Uterus (tissue), 3 donors: ENCODE measurements at regions not wholly inside any gene's neighbourhood (a gene's known extent, or its start where the extent isn't known, plus 50 kb on each side); places are given as distances from the start of the nearest gene placed in this dataset.

ENCODE experiments used
- DNase-seq, 2 donors: peaks; one replicate each; pipeline ENCODE4 v3.0.0-alpha.2; 2019 to 2020
- H3K27ac ChIP-seq, 2 donors: fragments of 200-600 bp; sonication (generic); 1 replicate in 1 of 2; 2 replicates in 1 of 2; pipeline ENCODE4 v1.5.1; 2016 to 2018
- H3K27me3 ChIP-seq, 2 donors: fragments of 200-600 bp; sonication (generic); one replicate each; pipeline ENCODE4 v1.5.1; 2018 to 2019; ENCODE audit warnings: control low read depth in 1 of 2
- H3K36me3 ChIP-seq, 2 donors: fragments of 200-600 bp; sonication (generic); one replicate each; pipeline ENCODE4 v1.5.1; 2019; ENCODE audit warnings: control low read depth in 1 of 2
- H3K4me1 ChIP-seq, 2 donors: fragments of 200-600 bp; sonication (generic); one replicate each; pipeline ENCODE4 v1.5.1; 2018 to 2019; ENCODE audit warnings: control low read depth in 1 of 2
- H3K4me3 ChIP-seq, 2 donors: fragments of 200-600 bp; sonication (generic); 1 replicate in 1 of 2; 2 replicates in 1 of 2; pipeline ENCODE4 v1.5.1; 2018 to 2019; ENCODE audit warnings: mild to moderate bottlenecking in 1 of 2
- H3K9me3 ChIP-seq, 2 donors: fragments of 200-600 bp; sonication (generic); one replicate each; pipeline ENCODE4 v1.5.1; 2019; ENCODE audit warnings: control low read depth in 1 of 2
- POLR2A ChIP-seq, 2 donors: fragments of 450-650 bp; IDR thresholded peaks; one replicate each; pipeline ENCODE4 v1.6.1; 2016; ENCODE audit warnings: antibody characterized with exemption in 2 of 2, mild to moderate bottlenecking in 1 of 2, moderate library complexity in 1 of 2
- intact Hi-C: fragments of 100-400 bp; cut with DNase I; formaldehyde crosslinking; loops from one replicate; pipeline ENCODE4 v1.15.1; 2023; ENCODE audit warnings: low total_unique reads
- TF ChIP-seq, protein P1 (sequence below), 4 experiments: fragments of 200-600 bp in 2 of 4; fragments of 450-650 bp in 2 of 4; sonication (generic) in 2 of 4; IDR thresholded peaks; one replicate each; pipeline ENCODE4 v1.5.1; 2016 to 2019; ENCODE audit warnings: antibody characterized with exemption in 4 of 4, mild to moderate bottlenecking in 2 of 4, moderate library complexity in 1 of 4
- donor health status: DM: yes; HTN: yes; CAD: no.

DNA sequence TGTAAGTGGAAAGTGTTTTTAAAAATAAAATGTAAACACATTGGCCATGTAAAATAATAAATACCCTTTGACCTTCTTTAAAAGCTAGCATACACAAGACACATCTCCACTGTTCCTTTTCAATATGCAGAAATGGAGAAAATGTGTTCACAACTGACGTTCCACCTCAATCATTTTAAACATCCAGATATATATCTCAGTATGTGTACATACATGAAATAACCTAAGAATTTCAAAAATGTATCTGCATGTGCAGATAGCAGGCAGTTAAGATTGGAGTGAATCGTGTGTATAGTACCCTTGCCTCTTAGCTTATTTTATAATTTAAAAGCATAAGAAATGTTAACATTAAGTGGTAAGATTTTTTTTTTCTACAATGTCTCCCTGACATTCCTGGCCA lies 406.2 kb upstream of the FLRT2 start:
- Histone ChIP-seq H3K27me3 (no peaks in the 10 kb centered on the region), H3K4me1 (no peaks in the 10 kb centered on the region), H3K27ac (no peak overlapping the region), H3K36me3 (no peaks in the 10 kb centered on the region), H3K9me3 (no peaks in the 10 kb centered on the region), H3K4me3 (no peak overlapping the region)
- DNase-seq: no peak
- intact Hi-C loops: no loop called here
- TF ChIP-seq, protein P1, sequence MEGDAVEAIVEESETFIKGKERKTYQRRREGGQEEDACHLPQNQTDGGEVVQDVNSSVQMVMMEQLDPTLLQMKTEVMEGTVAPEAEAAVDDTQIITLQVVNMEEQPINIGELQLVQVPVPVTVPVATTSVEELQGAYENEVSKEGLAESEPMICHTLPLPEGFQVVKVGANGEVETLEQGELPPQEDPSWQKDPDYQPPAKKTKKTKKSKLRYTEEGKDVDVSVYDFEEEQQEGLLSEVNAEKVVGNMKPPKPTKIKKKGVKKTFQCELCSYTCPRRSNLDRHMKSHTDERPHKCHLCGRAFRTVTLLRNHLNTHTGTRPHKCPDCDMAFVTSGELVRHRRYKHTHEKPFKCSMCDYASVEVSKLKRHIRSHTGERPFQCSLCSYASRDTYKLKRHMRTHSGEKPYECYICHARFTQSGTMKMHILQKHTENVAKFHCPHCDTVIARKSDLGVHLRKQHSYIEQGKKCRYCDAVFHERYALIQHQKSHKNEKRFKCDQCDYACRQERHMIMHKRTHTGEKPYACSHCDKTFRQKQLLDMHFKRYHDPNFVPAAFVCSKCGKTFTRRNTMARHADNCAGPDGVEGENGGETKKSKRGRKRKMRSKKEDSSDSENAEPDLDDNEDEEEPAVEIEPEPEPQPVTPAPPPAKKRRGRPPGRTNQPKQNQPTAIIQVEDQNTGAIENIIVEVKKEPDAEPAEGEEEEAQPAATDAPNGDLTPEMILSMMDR (IDR thresholded peaks at IDR 0.05): no peak
- TF ChIP-seq POLR2A (IDR thresholded peaks at IDR 0.05): no peak

DNA sequence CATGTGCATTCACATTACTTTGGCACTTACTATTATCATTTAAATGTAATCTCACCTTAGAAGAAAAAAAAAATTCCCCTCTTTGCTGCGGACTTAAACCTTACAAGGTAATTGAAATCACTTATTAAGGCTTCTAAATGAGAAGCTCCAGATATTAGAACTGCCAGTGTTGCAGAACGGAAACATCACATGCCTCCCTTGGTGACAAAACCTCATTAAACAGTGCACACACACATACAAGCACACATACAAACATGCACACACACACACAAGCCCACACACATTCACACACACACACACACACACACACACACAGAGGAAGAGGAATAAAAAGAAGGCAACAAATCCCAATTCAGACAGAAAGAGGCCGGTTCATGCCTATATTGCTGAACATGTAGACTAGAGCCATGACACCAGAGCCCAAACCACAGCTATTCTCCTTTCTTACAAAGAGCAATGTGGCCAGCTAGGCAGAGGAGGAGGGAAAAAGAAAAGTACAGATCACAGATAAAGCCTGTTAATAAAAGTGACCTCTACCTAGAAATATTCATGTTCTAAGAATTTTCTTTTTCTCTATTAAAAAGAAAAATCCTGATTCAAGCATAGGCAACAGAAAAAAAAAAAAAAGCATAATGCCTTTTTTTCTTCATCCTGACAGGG lies 405.2 kb upstream of the FLRT2 start:
- H3K4me1 ChIP-seq: no peaks in the 10 kb centered on the region
- no peak for DNase-seq
- H3K4me3 ChIP-seq: no peak overlapping the region
- no peak overlapping the region for H3K27ac ChIP-seq
- intact Hi-C loops: no loop called here
- no peaks in the 10 kb centered on the region for H3K36me3 ChIP-seq
- H3K9me3 ChIP-seq: no peaks in the 10 kb centered on the region
- TF ChIP-seq POLR2A (IDR thresholded peaks at IDR 0.05): no peak
- TF ChIP-seq, protein P1 (IDR thresholded peaks at IDR 0.05): no peak
- no peaks in the 10 kb centered on the region for H3K27me3 ChIP-seq

DNA sequence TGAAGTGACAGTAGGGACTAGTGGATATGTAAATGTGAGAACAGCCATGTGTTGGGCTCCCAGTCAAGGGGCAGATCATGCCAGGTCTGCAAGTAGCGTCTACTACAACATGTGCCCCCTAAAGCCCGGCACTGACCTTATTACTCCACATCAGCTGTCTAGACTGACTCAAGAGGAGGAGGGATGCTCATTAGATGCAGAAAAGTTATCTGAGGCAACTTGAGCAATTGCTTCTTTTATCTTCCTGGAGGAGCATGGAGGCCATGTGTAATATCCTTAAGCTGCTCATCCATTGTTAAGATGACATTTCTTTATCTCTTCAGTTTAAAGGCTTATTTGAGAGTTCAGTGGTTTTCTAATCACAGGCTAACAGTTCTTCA lies 404.7 kb upstream of the FLRT2 start:
- no peak for DNase-seq
- no peaks in the 10 kb centered on the region for H3K4me1 ChIP-seq
- no peaks in the 10 kb centered on the region for H3K36me3 ChIP-seq
- intact Hi-C loops: no loop called here
- no peak overlapping the region for H3K4me3 ChIP-seq
- no peaks in the 10 kb centered on the region for H3K27me3 ChIP-seq
- H3K9me3 ChIP-seq: no peaks in the 10 kb centered on the region
- TF ChIP-seq, protein P1 (IDR thresholded peaks at IDR 0.05): no peak
- no peak for TF ChIP-seq POLR2A (IDR thresholded peaks at IDR 0.05)
- no peak overlapping the region for H3K27ac ChIP-seq

DNA sequence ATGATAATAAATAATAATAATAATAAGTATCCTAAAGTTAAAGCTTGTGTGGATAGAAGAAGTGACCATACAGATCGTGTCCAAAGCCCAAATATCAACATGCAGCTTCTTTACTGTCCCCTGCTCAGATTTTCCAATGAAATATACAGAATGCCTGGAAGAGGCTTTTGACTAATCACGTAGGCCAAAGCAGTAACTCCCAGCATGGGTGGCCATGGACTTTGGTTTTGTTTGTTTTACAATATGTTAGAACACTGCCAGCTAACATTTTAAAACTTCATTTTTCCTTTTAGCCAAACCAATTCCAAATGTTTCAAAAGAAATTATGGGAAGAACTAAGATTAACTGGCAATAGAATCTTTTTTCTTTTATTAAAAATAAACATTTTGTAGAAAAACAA lies 400.0 kb upstream of the FLRT2 start:
- DNase-seq: no peak

DNA sequence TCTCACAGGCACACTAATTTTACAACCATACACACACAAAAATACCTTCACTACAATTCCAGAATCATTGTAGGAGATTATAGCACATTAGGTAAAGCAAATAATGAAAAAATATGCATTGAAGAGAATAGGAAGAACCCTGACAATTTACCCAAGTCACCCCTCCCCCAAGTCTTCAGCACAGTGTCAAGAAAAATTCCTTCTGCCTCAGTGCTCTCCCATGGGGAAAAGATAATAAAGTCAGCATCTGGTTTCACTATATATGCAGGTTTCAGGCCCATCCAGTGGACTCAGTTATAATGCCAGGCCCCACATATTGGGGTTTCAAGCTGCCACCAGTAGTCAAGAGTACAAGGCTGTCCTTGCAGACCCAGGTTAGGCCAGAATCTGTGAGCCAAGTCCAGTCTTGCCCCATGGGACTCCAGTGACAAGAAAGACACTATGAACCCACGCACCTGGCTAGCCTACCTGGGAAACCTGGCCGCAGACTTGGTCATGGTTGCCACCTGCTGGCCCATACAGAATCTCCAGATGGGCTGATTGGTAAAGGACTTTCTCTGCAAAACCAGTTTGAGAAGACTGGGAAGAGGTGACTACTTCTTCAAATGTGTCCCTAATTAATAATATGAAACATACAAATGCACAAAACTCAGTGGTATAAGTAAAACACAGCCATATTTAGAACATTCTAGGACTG lies 398.6 kb upstream of the FLRT2 start:
- Histone ChIP-seq H3K27ac (no peak overlapping the region), H3K27me3 (no peaks in the 10 kb centered on the region), H3K4me3 (no peak overlapping the region), H3K9me3 (no peaks in the 10 kb centered on the region), H3K4me1 (no peaks in the 10 kb centered on the region), H3K36me3 (no peaks in the 10 kb centered on the region)
- TF ChIP-seq POLR2A (IDR thresholded peaks at IDR 0.05): no peak
- TF ChIP-seq, protein P1 (IDR thresholded peaks at IDR 0.05): no peak
- intact Hi-C loops: no loop called here
- DNase-seq: no peak

More for the DNA sequence above, 400.0 kb upstream of the FLRT2 start:
- no peak for TF ChIP-seq POLR2A (IDR thresholded peaks at IDR 0.05)
- TF ChIP-seq, protein P1 (IDR thresholded peaks at IDR 0.05): no peak
- Histone ChIP-seq H3K36me3 (no peaks in the 10 kb centered on the region), H3K9me3 (no peaks in the 10 kb centered on the region), H3K27ac (no peak overlapping the region), H3K4me3 (no peak overlapping the region), H3K4me1 (no peaks in the 10 kb centered on the region), H3K27me3 (no peaks in the 10 kb centered on the region)
- intact Hi-C loops: no loop called here
